Caco-2 (cell line): ENCODE measurements at regions not wholly inside any gene's neighbourhood (a gene's known extent, or its start where the extent isn't known, plus 50 kb on each side); places are given as distances from the start of the nearest gene placed in this dataset.

Experiments
- BruUV-seq: library from RNA; stranded (reverse); fragments of 400-500 nt; replicated peaks from 2 replicates; lab custom pipeline; 2021; lab: Mats Ljungman, UMichigan
- CTCF ChIA-PET: fragments of 300-600 bp; sonication (Branson Sonifier 250); formaldehyde crosslinking; loops from one replicate; lab custom pipeline; 2022; ENCODE audit warnings: antibody characterized with exemption; lab: Charles Lee
- POLR2A ChIA-PET: fragments of 300-600 bp; sonication (Branson Sonifier 250); formaldehyde crosslinking; loops from one replicate; lab custom pipeline; 2022; ENCODE audit warnings: antibody characterized with exemption; lab: Charles Lee
- DNase-seq, 2 experiments: peaks; one replicate each; pipeline versions ENCODE4 v3.0.0 to v3.0.0-alpha.2; 2020 to 2022
- H3K27me3 ChIP-seq: replicated peaks from 2 replicates; pipeline ENCODE4 v1.6.0; 2011; ENCODE audit warnings: low read length; ENCODE audit not compliant: control insufficient read depth, insufficient read depth
- H3K36me3 ChIP-seq: 2 replicates; pipeline ENCODE4 v1.5.1; 2011; ENCODE audit warnings: low read length; ENCODE audit not compliant: control insufficient read depth, insufficient read depth
- H3K4me1 ChIP-seq: fragments of 250-450 bp; sonication (Bioruptor Pico); 2 replicates; pipeline ENCODE4 v1.5.1; 2020; ENCODE audit warnings: mild to moderate bottlenecking
- H3K4me3 ChIP-seq: 2 replicates; pipeline ENCODE4 v1.5.1; 2011; ENCODE audit warnings: low read depth, mild to moderate bottlenecking, control low read depth, low read length
- H3K9me3 ChIP-seq: fragments of 250-450 bp; sonication (Bioruptor Pico); 2 replicates; pipeline ENCODE4 v1.5.1; 2020; ENCODE audit warnings: mild to moderate bottlenecking, moderate library complexity
- H3K27ac Mint-ChIP-seq: one replicate; pipeline ENCODE4 v1.8.0; 2022; ENCODE audit warnings: mixed read lengths; ENCODE audit not compliant: unreplicated experiment
- H3K27me3 Mint-ChIP-seq: one replicate; pipeline ENCODE4 v1.8.0; 2022; ENCODE audit warnings: mixed read lengths; ENCODE audit not compliant: insufficient read depth, unreplicated experiment
- H3K36me3 Mint-ChIP-seq: one replicate; pipeline ENCODE4 v1.8.0; 2022; ENCODE audit warnings: mild to moderate bottlenecking, mixed read lengths; ENCODE audit not compliant: insufficient read depth, unreplicated experiment
- H3K4me1 Mint-ChIP-seq: one replicate; pipeline ENCODE4 v1.8.0; 2022; ENCODE audit warnings: low read depth, mixed read lengths; ENCODE audit not compliant: unreplicated experiment
- H3K4me3 Mint-ChIP-seq: one replicate; pipeline ENCODE4 v1.8.0; 2022; ENCODE audit warnings: mild to moderate bottlenecking, moderate library complexity, mixed read lengths; ENCODE audit not compliant: unreplicated experiment
- H3K9me3 Mint-ChIP-seq: one replicate; pipeline ENCODE4 v1.8.0; 2022; ENCODE audit warnings: mixed read lengths; ENCODE audit not compliant: unreplicated experiment
- intact Hi-C: fragments of 100-400 bp; cut with micrococcal nuclease; formaldehyde crosslinking; loops from one replicate; pipeline ENCODE4 v1.10.0; 2022; ENCODE audit not compliant: unreplicated experiment
- TF ChIP-seq, protein P1 (sequence below), 2 experiments: fragments of 200-600 bp in 1 of 2; IDR thresholded peaks; 1 replicate in 1 of 2; 2 replicates in 1 of 2; pipeline versions ENCODE4 v1.5.1 to v1.8.0; 2011 to 2022; ENCODE audit warnings: antibody characterized with exemption in 1 of 2, control low read depth in 1 of 2, inconsistent platforms in 1 of 2, low read depth in 1 of 2, low read length in 1 of 2, mild to moderate bottlenecking in 1 of 2, moderate library complexity in 1 of 2; ENCODE audit not compliant: insufficient read depth in 1 of 2, severe bottlenecking in 1 of 2, unreplicated experiment in 1 of 2

DNA sequence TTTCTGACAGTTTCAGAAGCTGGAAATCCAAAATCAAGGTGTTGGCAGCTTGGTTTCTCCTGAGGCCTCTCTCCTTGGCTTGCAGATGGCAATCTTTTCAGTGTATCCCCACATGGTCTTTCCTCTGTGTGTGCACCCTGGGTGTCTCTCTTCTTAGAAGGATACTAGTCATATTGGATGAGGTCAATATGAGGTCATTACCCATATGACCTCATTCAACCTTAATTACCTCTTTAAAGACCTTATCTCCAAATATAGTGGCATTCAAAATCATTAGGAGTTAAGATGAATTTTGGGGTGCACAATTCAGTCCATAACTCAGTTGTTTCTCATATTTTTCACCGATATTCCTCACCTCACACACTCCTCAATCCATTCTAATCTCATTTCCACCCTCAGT lies 92.4 kb upstream of the TGM3 start:
- no TSS peak for BruUV-seq
- Mint-ChIP-seq H3K36me3 (no peaks in the 10 kb centered on the region), H3K27ac (no peak overlapping the region), H3K27me3 (peaks cover 22% of the 10 kb centered on the region), H3K4me3 (no peak overlapping the region), H3K4me1 (no peaks in the 10 kb centered on the region), H3K9me3 (no peaks in the 10 kb centered on the region)
- ChIA-PET CTCF (no interaction called here), POLR2A (no interaction called here)
- intact Hi-C loops = no loop called here
- TF ChIP-seq, protein P1, sequence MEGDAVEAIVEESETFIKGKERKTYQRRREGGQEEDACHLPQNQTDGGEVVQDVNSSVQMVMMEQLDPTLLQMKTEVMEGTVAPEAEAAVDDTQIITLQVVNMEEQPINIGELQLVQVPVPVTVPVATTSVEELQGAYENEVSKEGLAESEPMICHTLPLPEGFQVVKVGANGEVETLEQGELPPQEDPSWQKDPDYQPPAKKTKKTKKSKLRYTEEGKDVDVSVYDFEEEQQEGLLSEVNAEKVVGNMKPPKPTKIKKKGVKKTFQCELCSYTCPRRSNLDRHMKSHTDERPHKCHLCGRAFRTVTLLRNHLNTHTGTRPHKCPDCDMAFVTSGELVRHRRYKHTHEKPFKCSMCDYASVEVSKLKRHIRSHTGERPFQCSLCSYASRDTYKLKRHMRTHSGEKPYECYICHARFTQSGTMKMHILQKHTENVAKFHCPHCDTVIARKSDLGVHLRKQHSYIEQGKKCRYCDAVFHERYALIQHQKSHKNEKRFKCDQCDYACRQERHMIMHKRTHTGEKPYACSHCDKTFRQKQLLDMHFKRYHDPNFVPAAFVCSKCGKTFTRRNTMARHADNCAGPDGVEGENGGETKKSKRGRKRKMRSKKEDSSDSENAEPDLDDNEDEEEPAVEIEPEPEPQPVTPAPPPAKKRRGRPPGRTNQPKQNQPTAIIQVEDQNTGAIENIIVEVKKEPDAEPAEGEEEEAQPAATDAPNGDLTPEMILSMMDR (IDR thresholded peaks at IDR 0.05; ENCODE audit: insufficient read depth in 1 of 2, low read depth in 1 of 2, low read length in 1 of 2, severe bottlenecking in 1 of 2, unreplicated experiment in 1 of 2) = no peak
- no peak for DNase-seq
- Histone ChIP-seq H3K36me3 (no peaks in the 10 kb centered on the region), H3K4me3 (no peak overlapping the region), H3K4me1 (no peaks in the 10 kb centered on the region; the same call in 1 of the 2 replicates), H3K9me3 (no peaks in the 10 kb centered on the region), H3K27me3 (no peaks in the 10 kb centered on the region; the same call in 1 of the 2 replicates)

DNA sequence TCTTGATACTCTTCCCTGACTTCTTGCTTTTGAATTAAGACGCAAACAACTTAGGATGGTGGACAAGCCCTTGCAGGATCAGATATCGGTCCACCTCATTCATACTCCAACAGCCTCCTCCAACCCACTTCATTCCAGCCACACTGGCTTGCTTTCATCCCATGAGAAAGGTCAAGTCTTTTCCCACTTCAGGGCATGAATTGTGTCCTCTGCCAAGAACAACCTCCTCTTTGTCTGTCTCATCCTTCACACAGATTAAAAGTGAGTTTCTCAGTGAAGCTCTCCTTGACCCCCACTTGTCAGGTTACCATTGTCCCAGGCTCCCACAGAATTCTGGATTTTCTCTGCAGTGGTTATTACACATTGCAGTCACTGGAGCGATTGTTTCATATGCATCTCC lies 91.8 kb upstream of the TGM3 start:
- no peak overlapping the region for H3K4me3 Mint-ChIP-seq
- TF ChIP-seq, protein P1 (IDR thresholded peaks at IDR 0.05; ENCODE audit: insufficient read depth in 1 of 2, low read depth in 1 of 2, low read length in 1 of 2, severe bottlenecking in 1 of 2, unreplicated experiment in 1 of 2) = no peak
- ChIA-PET CTCF (no interaction called here), POLR2A (no interaction called here)
- no peaks in the 10 kb centered on the region for H3K9me3 Mint-ChIP-seq
- H3K4me1 Mint-ChIP-seq = no peaks in the 10 kb centered on the region
- Histone ChIP-seq H3K4me1 (no peaks in the 10 kb centered on the region; the same call in 1 of the 2 replicates), H3K4me3 (no peak overlapping the region), H3K9me3 (no peaks in the 10 kb centered on the region), H3K36me3 (no peaks in the 10 kb centered on the region), H3K27me3 (no peaks in the 10 kb centered on the region; the same call in 1 of the 2 replicates)
- no TSS peak for BruUV-seq
- H3K27ac Mint-ChIP-seq = no peak overlapping the region
- intact Hi-C loops = no loop called here
- H3K36me3 Mint-ChIP-seq = no peaks in the 10 kb centered on the region
- peaks cover 22% of the 10 kb centered on the region for H3K27me3 Mint-ChIP-seq
- no peak for DNase-seq

DNA sequence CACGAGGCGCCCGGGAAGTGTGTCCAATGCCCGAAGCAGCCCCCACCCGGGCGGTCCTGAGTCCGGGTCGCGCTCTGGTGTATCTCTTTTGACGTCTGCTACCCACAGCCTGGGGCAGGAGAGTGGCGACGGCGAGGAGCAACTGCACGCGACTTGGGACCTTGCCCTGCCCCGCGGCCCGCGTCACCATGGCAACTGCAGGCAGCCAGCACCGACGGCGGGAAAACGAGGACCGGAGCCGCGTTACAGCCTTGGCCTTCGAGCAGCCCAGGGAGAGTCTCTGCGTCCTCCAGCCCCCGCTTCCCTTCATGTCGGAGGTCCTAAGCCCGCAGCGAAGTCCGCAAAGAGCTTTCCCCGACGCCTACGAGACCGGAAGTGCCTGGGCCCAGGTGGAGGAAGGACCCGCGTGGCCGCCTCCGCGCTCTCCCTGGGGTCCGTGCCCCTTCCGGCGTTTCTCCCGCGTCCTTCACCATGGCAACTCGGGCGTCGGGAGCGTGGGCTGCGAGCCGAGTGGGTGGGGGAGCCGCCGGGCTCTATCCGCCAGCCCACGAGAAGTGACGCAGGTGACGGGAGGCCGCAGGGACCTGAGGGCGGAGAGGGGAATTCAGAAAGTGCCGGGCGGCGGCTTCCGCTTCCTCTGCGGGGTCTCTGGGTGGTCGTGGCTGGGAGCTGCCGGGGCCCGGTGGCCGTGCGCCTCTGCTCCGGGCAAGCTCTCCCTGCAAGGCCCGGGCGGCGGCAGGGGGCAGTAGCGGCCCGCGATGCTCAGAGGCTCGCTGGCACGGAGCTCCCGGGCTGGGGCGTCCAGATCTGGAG lies 88.6 kb upstream of the TGM3 start:
- Mint-ChIP-seq H3K27ac (peak overlapping the region; percentile 19), H3K4me1 (no peaks in the 10 kb centered on the region), H3K4me3 (peak overlapping the region; percentile 78), H3K36me3 (no peaks in the 10 kb centered on the region), H3K9me3 (no peaks in the 10 kb centered on the region), H3K27me3 (peaks cover 21% of the 10 kb centered on the region)
- POLR2A ChIA-PET = interaction anchor here (0.6 kb wide), 1 partner anchor 11 kb away, joined by 3 read pairs; no protein-coding TSS in a partner anchor
- H3K9me3 ChIP-seq = no peaks in the 10 kb centered on the region
- CTCF ChIA-PET = interaction anchor here (0.6 to 2.1 kb wide), 21 partner anchors 8 to 486 kb away, joined by 3 to 33 read pairs (median 4); partner anchors contain the start of genes SNRPB and TGM3
- peak; percentile 79 to 88 for DNase-seq
- H3K27me3 ChIP-seq = no peaks in the 10 kb centered on the region; the same call in 1 of the 2 replicates
- peak overlapping the region; percentile 56 for H3K4me3 ChIP-seq
- TF ChIP-seq, protein P1 (IDR thresholded peaks at IDR 0.05; ENCODE audit: insufficient read depth in 1 of 2, low read depth in 1 of 2, low read length in 1 of 2, severe bottlenecking in 1 of 2, unreplicated experiment in 1 of 2) = peak; percentile 75 to 76
- BruUV-seq = no TSS peak
- intact Hi-C loops = loop anchor here (1.0 to 5.0 kb wide), 3 partner anchors 144 to 245 kb away; no protein-coding TSS in a partner anchor
- H3K36me3 ChIP-seq = no peaks in the 10 kb centered on the region; the same call in 1 of the 2 replicates
- no peaks in the 10 kb centered on the region; the same call in 1 of the 2 replicates for H3K4me1 ChIP-seq
